Osteocyte (in vitro differentiated cells): ENCODE measurements at regions not wholly inside any gene's neighbourhood (a gene's known extent, or its start where the extent isn't known, plus 50 kb on each side); places are given as distances from the start of the nearest gene placed in this dataset.

ENCODE experiments used
- DNase-seq: peaks from one replicate; pipeline ENCODE4 v3.0.0; 2021; ENCODE audit warnings: mixed read lengths; ENCODE audit not compliant: unreplicated experiment; ENCODE audit errors: extremely low spot score
- H3K27ac Mint-ChIP-seq: one replicate; pipeline ENCODE4 v1.8.0; 2021; ENCODE audit warnings: mild to moderate bottlenecking, mixed read lengths; ENCODE audit not compliant: unreplicated experiment
- H3K27me3 Mint-ChIP-seq: one replicate; pipeline ENCODE4 v1.8.0; 2021; ENCODE audit warnings: mixed read lengths; ENCODE audit not compliant: unreplicated experiment
- H3K36me3 Mint-ChIP-seq: one replicate; pipeline ENCODE4 v1.8.0; 2021; ENCODE audit warnings: mixed read lengths; ENCODE audit not compliant: unreplicated experiment
- H3K4me1 Mint-ChIP-seq: one replicate; pipeline ENCODE4 v1.8.0; 2021; ENCODE audit warnings: mixed read lengths; ENCODE audit not compliant: unreplicated experiment
- H3K4me3 Mint-ChIP-seq: one replicate; pipeline ENCODE4 v1.8.0; 2021; ENCODE audit warnings: mild to moderate bottlenecking, moderate library complexity, mixed read lengths; ENCODE audit not compliant: unreplicated experiment
- H3K9me3 Mint-ChIP-seq: one replicate; pipeline ENCODE4 v1.8.0; 2021; ENCODE audit warnings: mixed read lengths; ENCODE audit not compliant: unreplicated experiment
- CTCF ChIP-seq: fragments of 200-600 bp; sonication (generic); IDR thresholded peaks from 2 replicates; pipeline ENCODE4 v1.5.0; 2021; ENCODE audit warnings: antibody characterized with exemption, mild to moderate bottlenecking, moderate library complexity

DNA sequence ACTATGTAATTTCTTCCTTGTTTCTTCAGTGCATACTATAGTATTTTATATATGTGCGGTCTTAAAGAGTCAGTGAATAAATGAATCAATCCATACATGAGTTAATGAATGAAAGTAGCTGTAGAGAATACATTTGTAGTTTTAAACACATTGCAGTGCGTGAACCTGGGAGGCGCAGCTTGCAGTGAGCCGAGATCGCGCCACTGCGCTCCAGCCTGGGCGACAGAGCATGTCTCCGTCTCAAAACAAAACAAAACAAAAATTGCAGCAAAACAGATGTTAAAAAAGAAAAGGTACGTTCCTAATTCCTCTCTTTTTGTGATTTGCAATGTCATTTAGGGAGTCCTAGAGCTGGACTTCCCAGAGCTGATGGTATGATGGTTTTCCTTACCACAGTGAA, 1144.8 kb upstream of the FANCL start:
- no peak for TF ChIP-seq CTCF
- Mint-ChIP-seq H3K4me3 (no peak overlapping the region), H3K27ac (no peak overlapping the region), H3K27me3 (no peaks in the 10 kb centered on the region), H3K36me3 (no peaks in the 10 kb centered on the region), H3K9me3 (peaks cover 3% of the 10 kb centered on the region), H3K4me1 (no peaks in the 10 kb centered on the region)
- DNase-seq = no peak

DNA sequence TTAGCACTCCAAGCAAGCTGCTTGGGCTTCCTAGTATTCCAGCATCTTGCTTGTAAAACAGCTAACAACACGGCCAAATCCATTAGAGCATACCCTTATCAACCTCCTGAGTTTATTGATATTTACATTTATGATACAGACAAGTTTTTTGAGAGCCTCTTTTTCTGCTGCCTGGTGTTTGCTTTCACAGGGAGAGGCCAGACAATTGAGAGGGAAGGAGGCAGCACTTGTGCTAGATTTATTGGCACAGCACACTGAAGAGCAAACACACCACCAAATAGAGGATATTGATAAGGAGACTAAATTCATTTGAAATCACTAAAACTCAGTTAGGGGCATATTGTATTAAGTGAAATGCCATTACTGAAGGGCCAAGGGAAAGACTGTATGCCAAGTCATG, 1142.3 kb upstream of the FANCL start:
- DNase-seq = no peak
- Mint-ChIP-seq H3K4me3 (no peak overlapping the region), H3K27ac (no peak overlapping the region), H3K27me3 (no peaks in the 10 kb centered on the region), H3K36me3 (no peaks in the 10 kb centered on the region), H3K4me1 (no peaks in the 10 kb centered on the region), H3K9me3 (peaks cover 15% of the 10 kb centered on the region)
- TF ChIP-seq CTCF = no peak

- DNase-seq = no peak
- Mint-ChIP-seq H3K27me3 (no peaks in the 10 kb centered on the region), H3K9me3 (peaks cover 15% of the 10 kb centered on the region), H3K27ac (no peak overlapping the region), H3K4me3 (no peak overlapping the region), H3K36me3 (no peaks in the 10 kb centered on the region), H3K4me1 (no peaks in the 10 kb centered on the region)
- no peak for TF ChIP-seq CTCF
Observed at GRCh38 chr2:59378127-59378526, 1137.0 kb upstream of the FANCL start.

- Mint-ChIP-seq H3K9me3 (peaks cover 4% of the 10 kb centered on the region), H3K36me3 (no peaks in the 10 kb centered on the region), H3K4me1 (no peaks in the 10 kb centered on the region), H3K27ac (no peak overlapping the region), H3K4me3 (no peak overlapping the region), H3K27me3 (peaks cover 4% of the 10 kb centered on the region)
- no peak for DNase-seq
- no peak for TF ChIP-seq CTCF
Observed at GRCh38 chr2:59366288-59366687, 1125.2 kb upstream of the FANCL start.

GRCh38 chr2:59354498-59354897, 1113.4 kb upstream of the FANCL start:
- H3K4me3 Mint-ChIP-seq = no peak overlapping the region
- TF ChIP-seq CTCF = no peak
- no peak overlapping the region for H3K27ac Mint-ChIP-seq
- no peaks in the 10 kb centered on the region for H3K36me3 Mint-ChIP-seq
- H3K9me3 Mint-ChIP-seq = peaks cover 11% of the 10 kb centered on the region
- H3K4me1 Mint-ChIP-seq = no peaks in the 10 kb centered on the region
- no peaks in the 10 kb centered on the region for H3K27me3 Mint-ChIP-seq
- no peak for DNase-seq
